ENCODE measurements at regions not wholly inside any gene's neighbourhood (a gene's known extent, or its start where the extent isn't known, plus 50 kb on each side); places are given as distances from the start of the nearest gene placed in this dataset.

GRCh38 chr6:132009175-132009574 is 58.0 kb upstream of the CCN2 start:
- TF ChIP-seq EP300 (IDR thresholded peaks at IDR 0.05): no peak
- no peak for TF ChIP-seq CTCF (IDR thresholded peaks at IDR 0.05)
